ENCODE measurements at regions not wholly inside any gene's neighbourhood (a gene's known extent, or its start where the extent isn't known, plus 50 kb on each side); places are given as distances from the start of the nearest gene placed in this dataset.
A peak's percentile ranks its signal among the peaks of the same experiment; 100 is the strongest.
"Not testable (repeated sequence)": the region's sequence is repeated elsewhere in the genome, so short reads cannot be mapped to it uniquely, and the experiment has no call there.

DNA sequence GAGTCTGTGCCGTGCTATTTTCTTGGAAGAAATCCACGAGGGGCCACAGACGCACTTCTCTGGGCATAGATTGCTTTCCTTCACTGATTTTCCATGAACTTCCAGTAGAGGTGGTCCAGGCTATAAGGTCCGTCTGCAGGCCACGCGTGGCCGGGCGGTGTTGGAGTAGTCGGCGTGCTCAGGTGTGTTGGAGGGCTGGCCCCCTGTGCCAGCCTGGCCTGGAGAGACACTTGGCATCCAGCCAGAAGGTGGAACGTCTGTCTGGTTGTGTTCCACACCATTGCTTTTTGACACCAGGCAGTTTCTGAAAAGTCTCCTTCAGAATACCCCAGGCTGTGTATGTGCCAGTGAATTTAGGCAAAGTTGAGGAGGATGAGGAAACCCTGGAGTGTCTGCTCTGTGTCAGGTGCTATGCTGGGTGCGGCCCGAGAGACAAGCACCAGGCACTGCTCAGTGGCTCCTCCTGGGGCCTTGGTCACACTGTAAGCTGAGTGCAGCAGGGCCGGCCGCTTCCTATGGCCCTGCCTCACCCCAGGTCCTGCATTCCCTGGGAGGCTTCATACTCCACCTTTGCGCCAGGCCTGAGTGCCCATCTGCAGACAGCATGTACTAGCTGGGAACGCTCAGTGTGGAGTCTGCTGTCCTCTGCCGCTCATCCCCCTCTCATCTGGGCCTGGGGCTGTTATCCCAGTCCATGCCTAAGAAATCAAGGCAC lies 52.1 kb upstream of the TAMM41 start:
- DNase-seq (ENCODE audit: low spot score) = peak; percentile 35

DNA sequence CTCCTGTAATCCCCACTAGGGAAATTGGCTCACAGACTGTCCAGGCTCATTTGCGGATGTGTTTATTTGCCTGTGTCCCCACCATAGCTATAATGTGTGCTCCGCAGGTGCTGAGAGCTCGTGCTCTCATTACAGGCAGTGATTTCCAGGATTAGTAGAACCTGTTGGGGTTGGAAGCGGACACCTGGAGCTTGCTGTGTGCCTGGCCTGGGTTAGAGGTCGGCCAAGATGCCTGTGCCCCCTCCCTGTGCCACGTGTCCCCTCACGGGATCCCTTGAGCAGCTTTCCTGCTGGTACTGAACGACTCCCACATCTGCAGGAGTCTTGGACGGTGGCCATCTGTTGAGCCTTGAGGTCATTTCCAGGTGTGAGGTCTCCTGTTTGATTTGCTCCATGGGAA lies 52.7 kb upstream of the TAMM41 start:
- not testable (repeated sequence) for DNase-seq (ENCODE audit: low spot score)

DNA sequence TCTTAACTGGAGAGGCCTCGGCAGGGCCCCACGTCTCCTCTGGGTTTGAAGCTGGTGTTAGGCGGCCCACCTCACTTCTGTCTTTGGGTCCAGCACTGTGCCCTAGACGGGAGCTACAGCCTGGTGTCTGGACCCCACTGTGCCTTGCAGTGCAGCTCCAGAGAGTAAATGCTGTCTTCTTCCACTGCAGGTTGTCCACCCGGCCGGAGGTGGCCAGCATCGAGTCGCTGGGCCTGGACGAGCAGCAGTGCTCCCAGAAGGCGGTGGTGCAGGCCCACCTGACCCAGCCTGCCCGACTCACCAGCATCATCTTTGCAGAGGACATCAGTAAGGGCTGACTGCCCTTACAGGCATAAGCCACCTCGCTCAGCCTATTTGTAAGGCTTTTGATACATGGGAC lies 53.1 kb upstream of the TAMM41 start:
- DNase-seq (ENCODE audit: low spot score) = no peak

DNA sequence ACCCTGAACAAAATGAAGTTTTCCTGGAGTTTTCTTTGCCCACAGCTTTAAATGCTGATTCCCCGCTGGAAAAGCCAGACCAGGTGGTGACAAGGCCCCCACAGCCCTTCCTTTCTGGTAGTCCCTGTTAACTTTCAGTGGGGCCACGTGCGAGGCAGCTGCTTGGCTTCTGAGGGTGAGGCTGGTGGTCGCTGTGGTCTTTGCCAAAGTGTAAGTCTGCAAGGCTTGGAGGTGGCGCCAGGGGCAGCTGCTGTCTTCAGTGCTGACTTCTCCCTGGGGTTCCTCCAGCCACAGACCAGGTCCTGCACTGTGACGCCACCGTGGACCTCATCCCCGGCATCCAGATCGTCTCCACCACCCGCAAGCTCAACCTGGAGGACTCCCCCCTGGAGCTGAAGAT lies 54.1 kb upstream of the TAMM41 start:
- DNase-seq (ENCODE audit: low spot score) = no peak

DNA sequence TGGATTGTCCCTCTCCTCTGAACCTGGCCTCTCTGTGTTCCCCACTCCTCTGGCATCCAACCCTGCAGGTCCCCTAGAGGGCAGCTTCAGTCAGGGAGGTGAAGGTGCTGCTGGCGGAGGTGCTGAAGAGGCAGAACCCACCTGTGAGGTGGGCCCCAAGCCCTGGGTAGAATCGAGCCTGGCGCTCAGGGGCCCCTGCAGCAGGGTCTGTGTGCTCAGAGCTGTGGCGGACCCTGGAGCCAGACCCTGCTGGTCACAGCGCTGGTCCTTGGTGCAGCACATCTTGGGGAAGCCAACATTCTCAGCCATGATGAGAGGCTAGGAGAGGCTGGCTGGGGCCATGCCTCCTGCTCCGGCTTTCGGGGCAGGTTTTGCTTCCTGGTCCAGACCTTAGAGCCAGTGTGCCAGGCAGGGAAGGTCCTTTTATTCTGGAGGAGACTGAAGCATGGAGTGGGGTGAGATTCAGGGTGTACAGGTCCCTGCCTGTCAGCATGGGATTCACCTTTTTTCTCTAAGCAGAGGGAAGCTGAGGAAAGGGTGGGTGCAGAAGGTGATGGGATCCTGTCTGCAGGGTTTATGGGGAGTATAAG lies 54.7 kb upstream of the TAMM41 start:
- no peak for DNase-seq (ENCODE audit: low spot score)

DNA sequence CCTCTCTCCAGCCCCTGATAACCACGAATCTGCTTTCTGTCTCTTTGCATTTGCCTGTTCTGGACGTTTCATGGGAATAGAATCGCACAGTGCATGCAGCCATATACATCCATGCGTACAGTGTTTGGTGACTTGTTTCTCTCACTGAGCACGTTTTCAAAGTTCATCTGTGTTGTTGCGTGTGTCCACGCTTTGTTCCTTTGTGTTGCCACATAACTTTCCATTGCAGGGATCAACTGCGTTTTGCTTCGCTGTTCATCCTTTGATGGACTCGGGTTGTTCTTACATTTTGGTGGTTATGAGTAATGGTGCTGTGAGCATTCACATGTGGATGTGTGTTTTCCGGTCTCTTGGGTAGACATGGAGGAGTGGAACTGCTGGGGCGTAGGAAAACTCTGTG lies 56.4 kb upstream of the TAMM41 start:
- no peak for DNase-seq (ENCODE audit: low spot score)

DNA sequence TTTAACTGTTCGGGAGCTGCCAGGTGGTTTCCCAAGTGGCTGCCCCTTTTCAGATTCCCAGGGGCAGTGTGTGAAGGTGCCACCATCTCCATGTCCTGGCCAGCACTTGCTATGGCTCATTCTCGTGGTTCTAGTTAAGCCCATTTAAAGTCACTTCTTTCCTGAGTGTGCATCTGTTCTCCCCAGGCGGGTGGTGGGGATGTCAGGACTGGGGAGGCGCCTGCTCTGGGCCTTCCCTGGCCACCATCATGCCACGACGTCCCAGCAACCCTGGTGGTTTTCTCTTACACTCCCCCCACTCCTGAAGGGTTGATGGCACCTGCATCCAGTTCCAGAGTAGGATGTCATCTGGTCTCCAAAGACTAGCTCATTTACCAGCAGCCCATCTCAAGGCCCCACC lies 56.8 kb upstream of the TAMM41 start:
- DNase-seq (ENCODE audit: low spot score) = no peak

DNA sequence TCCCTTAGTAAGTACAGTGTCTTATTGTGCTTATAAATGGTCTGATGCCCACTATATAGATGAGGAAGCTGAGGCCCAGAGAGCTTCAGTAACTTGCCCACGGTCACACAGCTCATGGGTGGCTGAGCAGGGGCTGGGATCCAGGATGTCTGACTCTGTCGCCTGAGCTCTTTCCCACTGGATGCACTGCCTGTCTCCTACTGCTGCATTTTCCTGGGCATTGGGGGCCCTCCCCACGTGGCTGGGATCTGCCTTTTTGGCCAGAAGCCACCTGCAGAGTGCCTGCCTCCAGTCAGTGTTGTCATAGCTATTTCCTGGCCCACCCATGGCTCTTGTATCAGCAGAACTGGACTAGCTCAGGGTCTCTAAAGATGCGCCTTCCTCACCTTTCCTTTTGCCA lies 57.5 kb upstream of the TAMM41 start:
- DNase-seq (ENCODE audit: low spot score) = no peak

DNA sequence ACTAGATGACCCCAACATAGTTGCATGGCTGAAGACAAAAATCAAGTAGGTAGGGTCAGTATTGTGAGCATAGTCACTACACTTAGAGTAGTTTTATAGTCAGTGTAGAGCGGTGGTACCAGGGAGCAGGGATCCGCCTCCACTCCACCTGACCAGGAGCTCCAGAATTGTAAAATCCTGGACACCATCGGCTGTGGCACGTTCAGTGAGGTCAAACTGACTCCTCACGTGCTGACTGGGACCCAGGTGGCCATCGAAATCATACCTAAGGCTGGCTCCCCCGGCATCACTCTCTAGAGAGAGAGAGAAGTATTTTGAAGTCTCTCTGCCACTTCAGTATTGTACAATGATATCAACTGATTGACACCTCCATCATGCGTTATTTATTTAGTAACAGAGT lies 59.7 kb upstream of the TAMM41 start:
- DNase-seq (ENCODE audit: low spot score) = no peak

DNA sequence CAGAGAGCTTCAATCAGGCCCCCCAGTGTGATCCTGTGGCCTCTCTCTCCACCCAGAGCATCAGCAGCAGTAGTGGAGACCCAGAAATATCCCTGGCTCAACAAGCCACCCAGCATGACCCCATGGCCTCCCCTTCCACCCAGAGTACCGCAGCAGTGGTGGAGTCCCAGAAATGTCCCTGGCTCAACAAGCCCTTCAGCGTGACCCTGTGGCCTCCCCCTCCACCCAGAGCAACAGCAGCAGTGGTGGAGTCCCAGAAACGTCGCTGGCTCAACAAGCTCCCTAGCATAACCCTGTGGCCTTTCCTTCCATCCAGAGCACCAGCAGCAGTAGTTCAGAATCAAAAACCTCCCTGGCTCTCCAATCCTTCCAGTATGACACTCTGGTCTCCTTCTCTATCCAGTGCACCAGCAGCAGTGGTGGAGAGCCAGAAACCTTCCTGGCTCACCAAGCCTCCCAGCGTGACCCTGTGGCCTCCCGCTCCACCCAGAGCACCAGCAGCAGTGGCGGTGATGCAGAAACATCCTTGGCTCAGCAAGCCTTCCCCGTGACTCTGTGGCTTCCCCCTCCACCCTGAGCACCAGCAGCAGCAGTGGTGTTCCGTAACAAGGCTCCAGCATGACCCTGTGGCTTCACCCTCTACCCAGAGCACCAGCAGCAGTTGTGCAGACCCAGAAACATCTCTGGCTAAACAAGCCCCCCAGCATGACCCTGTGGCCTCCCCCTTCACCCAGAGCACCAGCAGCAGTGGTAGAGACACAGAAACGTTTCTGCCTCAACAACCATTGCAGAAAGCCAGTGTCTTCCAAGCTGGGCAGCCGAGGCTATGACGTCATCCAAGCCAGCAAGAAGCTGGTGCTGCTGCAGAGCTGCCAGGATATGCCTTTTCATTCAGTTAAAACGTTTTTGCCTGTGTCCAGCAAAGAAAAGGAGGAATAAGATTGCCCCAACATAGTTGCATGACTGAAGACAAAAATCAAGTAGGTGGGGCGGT lies 61.3 kb upstream of the TAMM41 start:
- DNase-seq (ENCODE audit: low spot score) = no peak

DNA sequence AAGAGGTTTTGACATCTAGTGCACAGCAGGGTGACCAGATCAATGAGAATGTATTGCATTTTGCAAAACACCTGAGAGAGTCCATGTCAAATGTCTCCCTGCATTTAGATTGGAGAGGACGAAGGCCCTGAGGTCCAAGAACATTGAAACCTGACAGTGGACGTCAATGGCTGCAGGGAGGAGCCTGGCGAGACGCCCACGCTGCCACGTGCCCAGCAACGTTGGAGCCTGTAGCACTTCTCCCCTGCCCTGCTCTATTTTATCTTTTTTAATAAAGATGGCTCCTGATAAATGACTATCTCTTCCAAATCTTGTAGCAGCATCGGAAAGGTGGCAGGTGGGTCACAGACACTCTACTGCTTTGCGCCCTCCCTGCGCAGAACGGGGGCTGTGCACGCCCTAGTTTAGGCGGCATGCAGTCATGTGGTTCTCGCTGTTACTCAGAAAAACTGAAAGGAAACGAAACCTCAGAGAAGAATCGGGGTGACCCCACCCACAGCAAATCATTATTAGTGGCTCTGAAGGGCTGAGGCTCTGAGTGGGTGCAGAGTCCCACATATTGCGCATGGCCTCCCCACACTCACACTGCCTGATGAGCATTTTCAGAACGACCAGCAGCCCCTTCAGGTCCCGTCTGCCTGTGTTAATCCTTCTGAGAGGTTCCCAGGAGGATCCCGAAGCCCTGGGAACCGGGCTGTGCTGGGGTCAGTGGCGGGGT lies 62.5 kb upstream of the TAMM41 start:
- no peak for DNase-seq (ENCODE audit: low spot score)

DNA sequence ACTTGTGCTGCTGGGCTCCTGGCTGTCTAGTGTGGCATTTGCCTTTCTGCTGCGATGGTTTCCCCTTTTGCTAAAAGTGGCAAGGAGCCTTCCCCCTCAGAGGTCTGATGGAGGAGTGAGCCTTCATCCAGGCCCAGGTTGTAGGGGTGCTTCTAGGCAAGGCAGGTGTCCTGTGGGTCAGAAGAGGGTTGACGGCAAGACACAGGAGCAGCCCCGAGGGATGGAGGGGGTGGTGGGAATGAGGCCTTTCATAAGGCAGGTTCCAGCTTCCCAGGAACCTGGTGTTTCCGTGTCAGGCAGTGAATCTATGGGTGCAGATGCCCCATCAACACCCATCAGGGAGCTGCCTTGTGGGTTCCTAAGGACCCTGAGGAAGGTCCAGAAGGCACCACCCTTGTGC lies 63.0 kb upstream of the TAMM41 start:
- DNase-seq (ENCODE audit: low spot score) = no peak

DNA sequence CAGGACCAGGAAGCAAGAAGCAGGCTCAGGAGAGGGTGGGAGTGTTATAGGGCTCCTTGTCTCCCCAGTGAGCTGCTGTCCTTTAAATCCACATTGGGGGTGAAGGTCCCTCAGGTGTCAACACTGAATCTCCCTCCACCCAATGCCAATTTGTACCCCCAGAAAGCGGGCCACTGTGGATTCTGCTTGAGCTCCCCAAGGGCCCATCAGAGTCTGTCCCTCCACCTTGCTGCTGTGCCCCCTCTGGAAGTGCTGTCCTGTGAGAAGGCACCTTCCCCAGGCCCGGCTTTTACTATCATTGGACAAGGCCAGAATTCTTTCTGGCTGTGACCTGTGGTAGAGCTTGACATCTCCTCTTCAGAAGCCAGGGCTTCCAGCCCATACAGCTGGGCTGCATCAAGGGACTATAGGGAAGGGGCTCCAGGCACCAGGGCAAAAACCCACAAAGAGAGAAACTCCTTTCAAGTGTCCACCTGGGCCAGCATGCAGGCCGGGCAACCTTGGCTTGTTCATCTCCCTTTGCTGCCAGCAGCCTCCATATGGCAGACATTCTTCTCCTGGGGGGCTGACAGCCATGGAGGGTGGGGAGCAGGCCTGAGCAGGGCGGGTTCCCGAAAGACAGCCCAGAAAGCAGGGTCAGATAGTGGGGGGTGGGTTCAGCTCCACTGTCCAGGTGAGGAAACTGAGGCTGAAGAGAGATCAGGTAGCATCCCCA lies 63.7 kb upstream of the TAMM41 start:
- DNase-seq (ENCODE audit: low spot score) = not testable (repeated sequence)

DNA sequence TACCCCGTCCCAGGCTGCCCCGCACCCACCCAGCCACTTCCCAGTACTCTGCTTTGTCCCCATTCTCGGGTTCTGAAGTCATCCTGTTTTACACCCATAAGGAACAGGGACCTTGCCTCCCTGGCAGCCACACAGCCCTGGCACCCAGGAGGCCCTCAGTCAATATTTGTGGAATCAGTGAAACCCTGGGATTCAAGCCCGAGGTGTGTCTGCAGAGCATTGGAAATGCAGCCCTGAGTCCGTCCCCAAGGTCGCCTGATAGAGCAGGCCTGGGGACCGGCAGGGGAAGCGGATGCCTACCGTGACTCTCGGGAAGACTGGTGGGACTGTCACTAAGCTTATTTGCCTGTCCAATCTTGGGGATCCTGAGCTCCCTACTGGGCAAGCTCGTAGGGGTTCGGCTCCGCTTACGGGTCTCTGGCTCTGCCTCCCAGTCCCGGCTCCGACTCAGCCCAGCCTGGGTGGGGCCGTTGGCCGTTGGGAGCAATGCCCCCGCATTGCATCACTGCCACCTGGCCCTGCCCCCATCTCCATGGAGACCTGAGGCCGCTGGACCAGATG lies 64.4 kb upstream of the TAMM41 start:
- DNase-seq (ENCODE audit: low spot score) = no peak

DNA sequence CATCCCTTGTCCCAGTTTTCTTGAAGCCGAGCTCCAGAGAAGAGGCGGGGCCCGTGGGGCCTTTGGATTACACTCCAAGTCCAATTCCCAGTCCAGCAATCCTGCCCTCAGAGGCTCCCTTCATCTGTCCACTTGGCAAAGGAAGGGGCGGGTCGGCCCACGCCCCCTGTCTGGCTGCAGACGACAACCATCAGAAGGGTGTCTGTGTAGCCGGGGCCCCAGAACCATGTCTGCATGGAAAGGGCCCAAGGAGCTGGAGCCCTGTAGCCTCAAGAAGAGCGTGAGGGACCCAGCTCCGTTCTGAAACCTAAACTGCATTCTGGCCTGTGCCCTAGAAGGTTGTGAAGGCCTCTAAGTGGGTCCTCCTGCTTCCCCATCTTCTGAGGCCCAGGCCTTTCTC lies 65.2 kb upstream of the TAMM41 start:
- DNase-seq (ENCODE audit: low spot score) = not testable (repeated sequence)

DNA sequence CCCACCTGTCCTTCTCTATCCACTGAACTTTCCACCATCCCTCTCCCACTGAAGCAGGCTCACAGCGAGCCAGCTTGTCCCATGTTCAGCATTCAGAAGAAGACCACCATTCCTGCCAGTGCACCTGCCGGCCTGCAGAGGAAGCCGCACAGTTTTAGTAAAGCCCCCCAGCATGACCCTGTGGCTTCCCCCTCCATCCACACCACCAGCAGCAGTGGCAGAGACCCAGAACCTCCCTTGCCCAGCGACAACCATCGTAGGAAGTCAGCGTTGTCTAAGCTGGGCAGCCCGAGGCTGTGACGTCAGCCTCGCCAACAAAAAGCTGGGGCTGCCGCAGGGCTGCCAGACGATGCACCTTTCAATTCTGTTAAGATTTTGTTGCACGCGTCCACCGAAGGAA lies 66.6 kb upstream of the TAMM41 start:
- DNase-seq (ENCODE audit: low spot score) = no peak

DNA sequence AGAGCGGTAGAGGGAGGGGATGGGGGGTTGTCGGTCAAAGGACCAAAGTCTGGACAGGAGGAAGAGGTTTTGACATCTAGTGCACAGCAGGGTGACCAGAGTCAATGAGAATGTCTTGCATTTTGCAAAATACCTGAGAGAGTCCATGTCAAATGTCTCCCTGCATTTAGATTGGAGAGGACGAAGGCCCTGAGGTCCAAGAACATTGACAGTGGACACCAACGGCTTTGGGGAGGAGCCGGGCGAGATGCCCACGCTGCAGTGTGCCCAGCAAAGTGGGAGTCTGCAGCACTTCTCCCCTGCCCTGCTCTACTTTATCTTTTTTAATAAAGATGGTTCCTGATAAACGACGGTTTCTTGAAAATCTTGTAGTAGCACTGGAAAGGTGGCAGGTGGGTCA lies 67.4 kb upstream of the TAMM41 start:
- no peak for DNase-seq (ENCODE audit: low spot score)

DNA sequence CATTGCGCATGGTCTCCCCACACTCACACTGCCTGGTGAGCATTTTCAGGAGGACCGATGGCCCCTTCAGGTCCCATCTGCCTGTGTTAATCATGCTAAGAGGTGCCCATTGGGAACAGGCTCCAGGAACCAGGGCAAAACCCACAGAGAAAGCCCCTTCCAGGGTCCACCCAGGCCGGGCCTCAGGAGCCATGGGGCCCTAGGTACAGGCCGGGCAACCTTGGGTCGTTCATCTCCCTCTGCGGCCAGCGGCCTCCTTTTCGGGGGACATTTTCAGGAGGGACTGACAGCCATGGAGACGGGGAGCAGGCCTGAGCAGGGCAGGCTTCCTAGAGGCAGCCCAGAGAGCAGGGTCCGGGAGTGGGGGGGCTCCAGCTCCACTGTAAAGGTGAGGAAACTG lies 68.0 kb upstream of the TAMM41 start:
- no peak for DNase-seq (ENCODE audit: low spot score)

DNA sequence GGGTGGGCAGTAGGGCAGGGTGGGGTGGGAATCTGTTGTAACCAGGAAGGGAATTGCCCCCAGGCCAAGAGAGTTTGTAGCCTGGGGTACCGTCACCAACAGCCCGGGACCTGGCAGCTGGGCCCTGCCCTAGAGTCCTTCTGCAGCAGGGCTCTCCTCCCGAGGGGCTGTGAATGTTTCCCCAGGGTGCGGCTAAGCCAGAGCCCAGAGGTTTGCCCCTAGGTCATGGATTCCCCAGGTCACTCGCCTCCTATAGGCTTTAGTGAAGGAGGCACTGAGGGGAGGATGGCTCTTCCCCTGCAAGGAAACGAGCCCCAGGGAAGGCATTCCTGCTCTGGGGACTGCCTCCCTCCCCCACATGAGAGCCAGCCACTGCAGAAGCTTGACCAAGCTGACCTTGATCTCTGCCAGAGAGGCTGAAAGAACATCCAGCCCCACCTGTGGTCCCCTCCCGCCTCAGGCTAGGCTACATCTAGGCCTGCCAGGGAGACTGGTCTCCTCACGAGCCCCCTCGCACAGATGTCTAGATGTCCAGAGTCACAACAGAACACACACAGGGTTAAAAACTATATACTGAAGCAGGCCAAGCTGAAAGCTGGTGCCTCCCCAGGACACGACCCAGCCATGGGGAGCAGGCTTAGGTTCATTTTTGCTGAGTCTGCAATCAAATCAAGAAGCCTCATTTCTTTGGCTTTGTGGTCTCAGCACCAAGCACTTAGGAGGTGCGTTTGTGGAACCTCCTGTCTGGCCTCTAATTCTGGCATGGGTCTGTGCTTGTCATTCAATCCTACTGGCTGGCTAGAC lies 69.1 kb upstream of the TAMM41 start:
- DNase-seq (ENCODE audit: low spot score) = no peak

DNA sequence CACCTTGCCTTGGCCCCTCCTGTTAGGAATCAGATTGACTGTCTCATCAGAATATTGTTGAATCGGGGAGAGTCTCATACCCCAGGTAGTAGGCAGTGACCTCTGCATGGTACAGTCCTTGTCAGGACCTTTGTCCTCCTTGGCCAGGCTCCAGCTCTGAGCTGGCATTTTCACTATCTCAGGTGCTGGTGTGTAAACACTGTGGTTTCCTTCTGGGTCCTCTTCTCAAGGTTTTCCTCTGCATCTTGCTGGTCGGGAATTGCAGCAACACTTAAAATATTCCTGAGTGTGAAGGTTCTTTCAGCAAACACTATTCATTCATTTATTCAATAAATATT lies 69.7 kb upstream of the TAMM41 start:
- DNase-seq (ENCODE audit: low spot score) = not testable (repeated sequence)

DNA sequence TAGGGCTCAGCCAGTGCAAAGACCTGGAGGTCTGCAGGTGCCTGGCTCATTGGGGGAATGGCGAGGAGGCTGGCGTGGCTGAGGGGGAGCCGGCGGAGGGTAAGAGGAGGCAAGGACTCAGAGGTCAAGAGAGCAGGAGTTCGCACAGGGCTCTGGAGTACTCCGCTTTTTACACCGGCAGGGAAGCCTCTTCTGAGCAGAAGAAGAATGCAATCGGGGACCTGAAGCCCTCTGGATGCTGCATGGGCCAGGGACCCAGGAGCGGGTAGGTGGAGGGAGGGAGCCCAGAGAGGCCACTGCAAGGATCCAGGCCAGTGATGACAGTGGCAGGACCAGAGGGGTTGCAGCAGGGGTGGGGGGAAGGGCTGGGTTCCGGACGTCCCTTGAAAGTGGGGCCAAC lies 70.4 kb upstream of the TAMM41 start:
- no peak for DNase-seq (ENCODE audit: low spot score)

All from iPS-NIHi11 (cell line).